GM18909 (cell line): ENCODE measurements at regions not wholly inside any gene's neighbourhood (a gene's known extent, or its start where the extent isn't known, plus 50 kb on each side); places are given as distances from the start of the nearest gene placed in this dataset.

Experiments
- ATAC-seq: cut with Tn5 transposase; IDR thresholded peaks from one replicate; pipeline ENCODE4 v1.9.1; 2021; ENCODE audit warnings: mild to moderate bottlenecking; ENCODE audit not compliant: unreplicated experiment, poor library complexity

DNA sequence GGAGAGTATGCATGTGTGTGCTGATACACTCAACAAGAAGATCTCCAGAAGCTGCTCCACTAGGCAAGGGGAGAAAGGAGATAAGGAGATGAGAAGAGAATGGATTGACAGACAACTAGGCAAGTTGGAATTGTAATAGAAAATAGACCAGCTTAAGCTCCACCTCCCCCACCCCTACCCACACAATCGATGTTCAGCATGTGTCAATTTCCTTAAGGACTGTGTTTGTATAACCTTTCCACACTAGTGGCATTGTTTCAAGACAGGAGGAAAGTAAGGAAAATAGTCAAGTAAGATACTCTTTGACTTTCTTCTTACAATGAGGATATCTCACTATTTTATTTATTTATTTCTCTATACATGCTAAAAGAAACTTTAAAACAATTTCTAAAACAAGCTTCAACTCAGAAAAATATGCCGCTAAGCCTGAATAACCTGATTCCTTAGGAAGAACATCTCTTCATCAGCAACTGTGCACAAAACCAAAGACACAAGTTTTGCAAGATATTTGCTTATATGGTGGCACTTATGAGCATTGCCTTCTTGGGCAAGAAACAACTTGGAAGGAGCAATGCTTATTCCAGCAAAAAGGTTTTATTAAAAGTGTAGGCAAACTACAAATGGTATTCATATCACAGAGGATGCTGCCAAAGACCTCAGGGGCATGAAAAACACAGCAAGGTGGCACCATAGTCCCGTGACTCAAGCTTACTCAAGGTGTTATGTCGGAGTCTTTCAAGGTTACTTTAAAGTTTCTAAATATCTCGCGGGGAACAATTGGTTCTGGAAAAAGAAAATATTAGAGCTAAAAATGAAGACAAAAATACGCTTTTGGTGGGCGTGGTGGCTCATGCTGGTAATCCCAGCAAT is 249.1 kb downstream of the COL12A1 start:
- no peak for ATAC-seq

GRCh38 chr6:74953708-74954107 is 252.1 kb downstream of the COL12A1 start:
- ATAC-seq = no peak

DNA sequence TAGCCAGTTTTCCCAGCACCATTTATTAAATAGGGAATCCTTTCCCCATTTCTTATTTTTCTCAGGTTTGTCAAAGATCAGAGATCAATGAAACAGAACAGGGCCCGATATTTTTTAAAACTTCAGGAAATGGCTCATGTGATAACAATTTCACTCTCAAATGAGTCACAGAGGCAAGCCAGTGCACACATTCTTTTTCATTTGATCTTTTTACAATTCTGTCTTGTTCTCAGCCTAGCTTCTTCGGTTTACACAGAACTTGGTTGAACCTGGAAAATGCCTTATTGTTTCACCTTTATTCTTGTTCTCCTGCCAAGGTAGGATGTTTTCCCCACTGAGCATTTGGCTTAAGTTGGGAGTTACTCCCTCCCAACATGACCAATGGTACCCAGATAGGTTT is 258.9 kb downstream of the COL12A1 start:
- ATAC-seq = no peak

DNA sequence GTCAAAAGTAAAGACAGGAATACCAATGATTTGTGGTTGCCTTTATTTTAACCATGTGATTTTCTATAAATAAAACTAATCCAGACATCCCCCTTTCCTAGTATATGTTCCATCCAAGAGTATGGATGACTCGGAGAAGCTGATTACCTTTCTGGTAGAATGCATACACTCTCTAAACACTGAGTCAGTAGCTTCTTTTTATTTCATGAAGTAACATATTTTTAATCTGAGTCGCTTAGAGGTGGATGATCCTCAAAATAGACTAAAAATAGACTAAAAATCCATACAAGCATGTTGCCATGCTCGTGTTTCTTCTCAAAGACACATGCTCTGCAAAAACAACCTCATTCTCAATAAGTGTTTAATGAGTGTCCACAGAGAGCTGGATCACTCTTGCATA is 263.7 kb downstream of the COL12A1 start:
- no peak for ATAC-seq

DNA sequence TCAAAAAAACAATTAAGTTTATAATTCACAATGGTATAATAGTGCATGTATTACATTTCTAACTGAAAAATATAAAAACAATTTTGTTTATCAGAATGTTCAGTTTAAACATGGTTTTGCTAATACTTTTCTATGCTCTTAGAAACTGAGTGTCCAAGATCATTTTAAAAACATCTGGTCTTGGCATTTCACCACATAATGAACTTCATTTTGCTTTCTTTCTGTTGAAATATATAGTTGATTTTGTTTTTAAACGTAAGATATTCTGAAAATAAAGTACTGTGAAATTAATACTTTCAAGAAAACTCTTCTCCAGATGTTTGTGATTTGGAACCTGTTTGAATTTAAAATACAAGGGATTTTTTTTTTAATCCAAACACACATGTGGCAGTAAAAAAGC is 264.4 kb downstream of the COL12A1 start:
- no peak for ATAC-seq

- ATAC-seq = no peak
These were observed 265.9 kb downstream of the COL12A1 start for GRCh38 chr6:74939721-74940620.

- no peak for ATAC-seq
These were observed 266.6 kb downstream of the COL12A1 start for GRCh38 chr6:74939151-74939708.

GRCh38 chr6:74937936-74938335 is 267.9 kb downstream of the COL12A1 start:
- no peak for ATAC-seq

DNA sequence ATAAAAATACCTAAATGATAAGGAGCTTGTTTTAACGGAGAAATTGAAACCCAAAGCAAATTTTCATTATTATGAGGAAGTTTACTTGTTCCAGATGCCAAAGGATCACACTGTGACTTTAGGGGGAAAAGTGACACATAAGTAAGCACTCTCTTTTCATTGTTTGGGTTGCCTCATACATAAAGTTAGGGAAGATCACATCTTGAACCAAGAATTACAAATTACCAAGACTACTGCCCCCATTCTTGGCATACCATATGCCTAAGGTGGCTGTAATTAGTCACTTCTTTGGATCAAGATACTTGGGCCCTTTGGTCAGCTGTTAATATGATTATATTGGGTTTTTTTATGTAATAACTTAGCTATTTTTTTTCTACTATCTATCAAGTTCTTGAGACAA is 269.0 kb downstream of the COL12A1 start:
- no peak for ATAC-seq

DNA sequence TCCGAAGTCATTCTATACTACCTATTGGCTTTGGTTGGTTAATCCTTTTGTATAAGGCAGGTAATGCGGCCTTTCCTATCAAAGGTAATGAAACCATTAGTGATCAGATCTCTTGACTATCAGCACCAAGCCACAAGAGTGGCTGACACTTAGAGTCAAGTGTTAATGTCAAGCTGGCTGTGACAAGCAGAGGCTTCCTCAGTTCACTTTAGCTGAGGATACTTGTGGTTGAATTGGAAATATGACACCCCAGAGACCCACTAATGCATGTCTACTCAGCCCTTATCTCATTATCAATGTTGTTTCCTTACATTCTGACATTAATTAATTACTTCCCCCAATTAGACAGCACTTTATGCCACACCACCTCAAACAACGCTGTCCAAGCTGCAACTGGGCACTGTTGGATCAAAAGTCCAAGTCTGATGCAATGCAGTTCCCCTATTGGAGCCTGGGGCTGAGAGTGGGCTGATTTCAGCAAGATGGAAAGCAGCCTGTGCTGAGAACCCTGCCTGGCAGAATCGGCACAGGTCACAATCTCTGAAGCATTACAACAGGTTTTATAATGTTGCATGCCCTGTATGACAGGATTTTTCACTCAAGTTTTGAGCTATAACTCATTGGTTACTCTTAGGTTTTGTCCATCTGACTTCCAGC is 273.5 kb downstream of the COL12A1 start:
- no peak for ATAC-seq

GRCh38 chr6:74931558-74931957 is 274.3 kb downstream of the COL12A1 start:
- no peak for ATAC-seq

DNA sequence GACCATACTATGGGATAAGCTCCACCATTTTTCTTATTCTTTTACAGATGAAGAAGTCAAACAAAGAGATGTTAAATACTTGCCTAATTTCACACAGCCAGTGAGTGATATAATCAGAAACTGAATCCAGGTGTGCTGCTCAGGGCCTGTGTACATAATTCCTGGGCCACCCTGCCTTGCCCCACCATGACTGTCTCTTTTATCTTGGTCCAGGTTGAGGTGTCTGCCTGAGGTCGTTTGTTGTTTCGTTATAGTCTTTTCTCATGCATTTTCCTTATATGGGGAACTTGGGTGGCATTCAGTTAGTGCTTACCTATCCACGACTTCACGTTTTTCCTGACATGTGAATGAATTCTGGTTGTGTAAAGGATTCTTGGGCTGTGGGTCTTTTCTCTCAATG is 277.6 kb downstream of the COL12A1 start:
- ATAC-seq = no peak

- ATAC-seq = no peak
These were observed 278.6 kb downstream of the COL12A1 start for GRCh38 chr6:74927299-74927698.

GRCh38 chr6:74925683-74926082 is 280.2 kb downstream of the COL12A1 start:
- peak; percentile 95 for ATAC-seq

DNA sequence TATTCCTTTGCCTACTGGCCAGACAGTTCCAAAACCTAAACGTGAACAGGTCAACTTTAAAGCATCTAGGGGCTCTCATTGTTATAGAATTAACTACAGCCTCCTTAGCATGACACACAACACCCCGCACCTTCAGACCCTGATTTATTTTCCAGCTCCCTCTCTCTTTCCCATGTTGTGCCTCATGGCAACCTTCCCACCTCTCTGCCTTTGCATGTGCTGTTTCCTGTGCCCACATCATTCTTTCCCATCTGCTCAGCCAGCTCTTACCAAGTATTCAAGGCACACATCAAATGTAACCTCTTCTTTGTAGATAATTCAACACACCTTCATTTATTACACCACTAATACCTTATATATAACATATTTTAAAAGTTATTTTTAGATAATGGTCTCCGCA is 291.0 kb downstream of the COL12A1 start:
- ATAC-seq = no peak

- ATAC-seq = no peak
These were observed 293.6 kb downstream of the COL12A1 start for GRCh38 chr6:74912234-74912633.

DNA sequence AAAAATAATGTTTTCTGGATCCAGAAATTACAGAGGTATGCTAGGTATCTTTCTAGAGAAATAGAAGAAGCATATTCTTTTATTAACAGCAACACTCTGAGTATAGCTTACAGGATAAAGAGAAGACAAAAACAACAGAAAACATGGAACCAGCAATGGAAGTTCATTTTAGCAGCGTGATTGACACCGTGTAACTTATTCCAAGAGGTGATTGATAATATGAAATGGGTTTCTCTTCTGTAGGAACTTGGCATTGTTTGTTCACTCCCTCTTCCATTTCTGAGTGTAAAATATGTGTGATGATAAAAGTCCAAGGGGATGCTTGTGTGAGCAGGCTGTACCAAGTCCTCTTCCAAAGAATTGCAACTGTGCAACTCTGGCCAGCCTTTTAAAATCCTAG is 303.0 kb downstream of the COL12A1 start:
- ATAC-seq = no peak

DNA sequence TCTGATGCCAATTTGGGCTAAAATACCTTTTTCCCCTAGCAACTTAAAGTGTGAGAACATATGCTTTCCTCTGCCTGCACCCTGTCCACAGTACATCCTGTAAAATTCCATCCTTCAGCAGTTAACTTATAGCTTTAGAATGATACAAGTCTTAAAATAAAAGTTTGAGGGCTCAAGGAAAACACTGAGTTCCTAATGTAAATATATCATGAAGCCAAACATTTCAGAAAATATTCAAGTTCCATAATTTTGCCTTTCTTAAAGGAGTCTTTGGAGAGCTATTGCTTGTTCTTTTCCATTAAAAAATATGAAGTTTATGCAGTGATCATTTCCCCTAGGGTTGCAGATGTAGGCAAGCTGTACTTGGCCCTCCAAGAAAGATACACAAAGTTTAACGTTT is 303.8 kb downstream of the COL12A1 start:
- no peak for ATAC-seq

DNA sequence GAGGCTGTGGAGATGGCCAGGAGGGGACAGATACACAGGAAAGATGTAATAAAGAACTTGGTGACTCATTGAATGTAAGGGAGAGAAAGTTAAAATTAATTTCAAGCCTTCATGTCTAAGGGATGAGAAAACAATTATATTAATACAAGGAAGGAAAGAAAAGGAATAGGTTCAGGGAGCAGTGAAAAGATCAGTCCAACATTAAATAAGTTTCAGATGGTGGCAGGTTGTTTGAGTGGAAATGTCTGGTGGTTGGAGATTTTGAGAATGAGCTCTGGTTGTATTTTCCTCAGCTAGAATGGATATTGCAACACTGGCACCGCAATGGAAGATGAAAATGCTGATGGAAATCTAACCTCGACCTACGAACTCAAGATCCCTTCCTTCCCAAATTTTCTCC is 304.3 kb downstream of the COL12A1 start:
- no peak for ATAC-seq

- no peak for ATAC-seq
These were observed 306.4 kb downstream of the COL12A1 start for GRCh38 chr6:74899416-74899815.

DNA sequence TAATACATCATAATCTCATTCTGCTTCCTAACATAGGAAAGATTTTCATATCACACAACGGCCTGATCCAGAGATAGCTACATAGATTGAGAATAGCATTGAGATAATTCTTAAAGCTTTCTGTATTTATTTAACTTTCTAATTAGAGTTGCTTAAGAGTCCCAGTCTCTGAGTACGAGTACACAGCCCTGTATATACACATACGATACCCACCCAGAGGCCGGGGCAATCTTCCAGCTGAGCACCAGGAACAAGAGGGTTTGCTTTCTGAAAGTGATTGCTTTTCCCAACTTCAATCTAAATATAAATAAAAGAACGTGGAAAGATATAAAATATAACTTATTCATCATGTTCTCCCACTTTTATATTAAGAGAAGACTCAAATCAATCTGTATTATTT is 313.8 kb downstream of the COL12A1 start:
- no peak for ATAC-seq
